SK-N-SH (cell line): ENCODE measurements at regions not wholly inside any gene's neighbourhood (a gene's known extent, or its start where the extent isn't known, plus 50 kb on each side); places are given as distances from the start of the nearest gene placed in this dataset.

Source experiments
- CTCF ChIA-PET: fragments of 300-600, 350-600 bp; formaldehyde crosslinking; extraction: SDS; loops from one replicate; lab custom pipeline; 2021; lab: Yijun Ruan, JAX
- POLR2A ChIA-PET: fragments of 350-600 bp; sonication (Branson Sonifier 250); formaldehyde crosslinking; extraction: SDS; loops from one replicate; lab custom pipeline; 2020; ENCODE audit warnings: antibody characterized with exemption, inconsistent platforms; lab: Yijun Ruan, JAX
- DNase-seq: peaks from one replicate; pipeline ENCODE4 v3.0.0; 2012
- H2AFZ ChIP-seq: fragments of 200-600 bp; sonication (generic); 2 replicates; pipeline ENCODE4 v1.8.1; 2016; ENCODE audit warnings: antibody characterized with exemption, mild to moderate bottlenecking, low read depth
- H3F3A ChIP-seq: fragments of 200-600 bp; sonication (generic); replicated peaks from 2 replicates; pipeline ENCODE3; 2016; ENCODE audit warnings: antibody characterized with exemption, mild to moderate bottlenecking; ENCODE audit not compliant: insufficient read depth
- H3K27ac ChIP-seq, 2 experiments: fragments of 200-500 bp in 1 of 2; fragments of 200-600 bp in 1 of 2; sonication (Bioruptor generic) in 1 of 2; sonication (generic), shearing (Covaris generic) in 1 of 2; 2 replicates each; pipeline versions ENCODE4 v1.5.1 to v1.6.1; 2014 to 2016; ENCODE audit warnings: low read depth in 2 of 2, inconsistent platforms in 1 of 2, low read length in 1 of 2, mild to moderate bottlenecking in 1 of 2, mixed read lengths in 1 of 2
- H3K27me3 ChIP-seq: fragments of 200-600 bp; sonication (generic), shearing (Covaris generic); 2 replicates; pipeline ENCODE4 v1.6.1; 2016; ENCODE audit warnings: mixed run types; ENCODE audit not compliant: insufficient read depth
- H3K36me3 ChIP-seq, 2 experiments: fragments of 200-500 bp in 1 of 2; fragments of 200-600 bp in 1 of 2; sonication (Bioruptor generic) in 1 of 2; sonication (generic) in 1 of 2; replicated peaks in 1 of 2; 2 replicates each; pipeline versions ENCODE3 to v1.5.1; 2014 to 2016; ENCODE audit warnings: low read length in 1 of 2, mild to moderate bottlenecking in 1 of 2; ENCODE audit not compliant: insufficient read depth in 2 of 2, control insufficient read depth in 1 of 2
- H3K4me1 ChIP-seq, 2 experiments: fragments of 200-500 bp in 1 of 2; fragments of 200-600 bp in 1 of 2; sonication (Bioruptor generic) in 1 of 2; sonication (generic), shearing (Covaris generic) in 1 of 2; 2 replicates each; pipeline versions ENCODE4 v1.5.1 to v1.6.1; 2014 to 2016; ENCODE audit warnings: low read depth in 1 of 2, low read length in 1 of 2, mixed run types in 1 of 2; ENCODE audit not compliant: insufficient read depth in 2 of 2, control insufficient read depth in 1 of 2
- H3K4me2 ChIP-seq: fragments of 200-600 bp; sonication (generic), shearing (Covaris generic); 2 replicates; pipeline ENCODE4 v1.6.1; 2017; ENCODE audit warnings: mixed run types
- H3K4me3 ChIP-seq, 2 experiments: fragments of 200-500 bp in 1 of 2; fragments of 200-600 bp in 1 of 2; sonication (Bioruptor generic) in 1 of 2; sonication (generic), shearing (Covaris generic) in 1 of 2; 2 replicates each; pipeline versions ENCODE4 v1.5.1 to v1.8.1; 2014 to 2016; ENCODE audit warnings: low read depth in 2 of 2, inconsistent platforms in 1 of 2, low read length in 1 of 2, mild to moderate bottlenecking in 1 of 2, mixed read lengths in 1 of 2, moderate library complexity in 1 of 2
- H3K79me2 ChIP-seq: fragments of 200-600 bp; sonication (generic); 2 replicates; pipeline ENCODE4 v1.8.1; 2017; ENCODE audit warnings: mild to moderate bottlenecking; ENCODE audit not compliant: insufficient read depth
- H3K9ac ChIP-seq: fragments of 200-600 bp; sonication (generic); 2 replicates; pipeline ENCODE4 v1.6.1; 2017; ENCODE audit warnings: mixed run types
- H3K9me2 ChIP-seq: fragments of 200-600 bp; sonication (generic); 2 replicates; pipeline ENCODE4 v1.6.1; 2017; ENCODE audit warnings: mixed run types
- H3K9me3 ChIP-seq: fragments of 200-600 bp; sonication (generic); 2 replicates; pipeline ENCODE4 v1.6.1; 2017; ENCODE audit warnings: mixed run types, mild to moderate bottlenecking, moderate library complexity
- H4K20me1 ChIP-seq: fragments of 200-600 bp; sonication (generic); 2 replicates; pipeline ENCODE4 v1.6.1; 2017; ENCODE audit warnings: mild to moderate bottlenecking, mixed run types; ENCODE audit not compliant: insufficient read depth
- ELF1 ChIP-seq: IDR thresholded peaks from 2 replicates; pipeline ENCODE4 v1.4.0; 2012
- EP300 ChIP-seq, 2 experiments: IDR thresholded peaks; 2 replicates each; pipeline versions ENCODE4 v1.4.0 to v1.6.1; 2012; ENCODE audit warnings: borderline replicate concordance in 1 of 2, low read depth in 1 of 2, low read length in 1 of 2
- FOSL2 ChIP-seq: IDR thresholded peaks from 2 replicates; pipeline ENCODE4 v1.4.0; 2012; ENCODE audit warnings: low read depth, mild to moderate bottlenecking, moderate library complexity, borderline replicate concordance
- FOXJ3 ChIP-seq: sonication (generic); formaldehyde crosslinking; IDR thresholded peaks from 2 replicates; pipeline ENCODE4 v1.5.1; 2020; ENCODE audit warnings: mild to moderate bottlenecking, missing genetic modification reagents
- FOXM1 ChIP-seq: IDR thresholded peaks from 2 replicates; pipeline ENCODE4 v1.4.0; 2012; ENCODE audit warnings: low read depth, mild to moderate bottlenecking
- GABPA ChIP-seq: IDR thresholded peaks from 2 replicates; pipeline ENCODE4 v1.4.0; 2012; ENCODE audit warnings: low read depth, mild to moderate bottlenecking
- MEF2A ChIP-seq: IDR thresholded peaks from 2 replicates; pipeline ENCODE4 v1.4.0; 2012; ENCODE audit warnings: low read depth, borderline replicate concordance
- MXI1 ChIP-seq: IDR thresholded peaks from 2 replicates; pipeline ENCODE4 v1.6.1; 2012; ENCODE audit warnings: mild to moderate bottlenecking, low read depth, low read length, improper control_type of control experiment
- NFIC ChIP-seq: IDR thresholded peaks from 2 replicates; pipeline ENCODE4 v1.4.0; 2012; ENCODE audit warnings: borderline replicate concordance
- NRF1 ChIP-seq: IDR thresholded peaks from 2 replicates; pipeline ENCODE4 v1.6.1; 2012; ENCODE audit warnings: low read depth, mild to moderate bottlenecking, low read length
- RAD21 ChIP-seq: IDR thresholded peaks from 2 replicates; pipeline ENCODE4 v1.6.1; 2012; ENCODE audit warnings: mild to moderate bottlenecking, low read length
- RFX5 ChIP-seq: IDR thresholded peaks from 2 replicates; pipeline ENCODE4 v1.6.1; 2012; ENCODE audit warnings: mild to moderate bottlenecking, improper control_type of control experiment, low read length
- RXRA ChIP-seq: IDR thresholded peaks from 2 replicates; pipeline ENCODE4 v1.4.0; 2012; ENCODE audit warnings: low read depth, mild to moderate bottlenecking, borderline replicate concordance
- SIN3A ChIP-seq: IDR thresholded peaks from 2 replicates; pipeline ENCODE4 v1.6.1; 2012; ENCODE audit warnings: low read depth, mild to moderate bottlenecking, low read length, moderate library complexity, borderline replicate concordance
- SMC3 ChIP-seq: IDR thresholded peaks from 2 replicates; pipeline ENCODE4 v1.6.1; 2012; ENCODE audit warnings: low read depth, low read length, improper control_type of control experiment
- TEAD4 ChIP-seq: IDR thresholded peaks from 2 replicates; pipeline ENCODE4 v1.4.0; 2012; ENCODE audit warnings: mild to moderate bottlenecking, borderline replicate concordance; ENCODE audit not compliant: insufficient read depth
- TF ChIP-seq, protein P1 (sequence below): fragments of 150-350 bp; IDR thresholded peaks from 2 replicates; pipeline ENCODE4 v1.6.1; 2016; ENCODE audit warnings: mild to moderate bottlenecking, low read depth, low read length
- TF ChIP-seq, protein P2 (sequence below): IDR thresholded peaks from 2 replicates; pipeline ENCODE4 v1.4.0; 2012; ENCODE audit warnings: low read depth
- TF ChIP-seq, protein P3 (sequence below): IDR thresholded peaks from 2 replicates; pipeline ENCODE4 v1.4.0; 2012; ENCODE audit warnings: low read depth, borderline replicate concordance
- TF ChIP-seq, protein P4 (sequence below): IDR thresholded peaks from 2 replicates; pipeline ENCODE4; 2012
- TF ChIP-seq, protein P5 (sequence below): fragments of 150-350 bp; IDR thresholded peaks from 2 replicates; pipeline ENCODE4 v1.6.1; 2017; ENCODE audit warnings: antibody characterized with exemption, low read length, low read depth, borderline replicate concordance
- TF ChIP-seq, protein P6 (sequence below): IDR thresholded peaks from 2 replicates; pipeline ENCODE4 v1.4.0; 2012; ENCODE audit warnings: low read depth, borderline replicate concordance
- TF ChIP-seq, protein P7 (sequence below): fragments of 200-600 bp; sonication (generic); IDR thresholded peaks from 2 replicates; pipeline ENCODE4 v1.6.1; 2017; ENCODE audit warnings: antibody characterized with exemption, mild to moderate bottlenecking, moderate library complexity

DNA sequence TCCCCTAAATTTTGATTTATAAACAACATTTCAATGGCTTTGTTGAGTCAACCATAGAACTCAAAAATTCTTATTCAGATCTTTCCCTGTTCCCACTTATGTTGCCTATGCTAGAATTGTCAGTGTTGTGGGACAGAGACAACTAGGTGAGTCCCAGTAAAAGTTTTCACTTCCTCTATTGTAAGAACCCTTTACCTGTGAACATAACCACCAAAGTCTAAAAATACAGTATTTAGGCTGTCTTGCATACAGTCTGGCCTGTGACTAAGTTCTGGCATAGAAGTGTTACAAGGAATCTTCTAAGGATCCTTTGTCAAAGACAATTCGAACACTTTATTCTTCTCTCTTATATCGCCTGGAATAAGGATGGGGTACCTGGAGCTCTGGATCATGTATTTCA lies 1047.9 kb upstream of the NCAM2 start (continued):
- TF ChIP-seq, protein P1, sequence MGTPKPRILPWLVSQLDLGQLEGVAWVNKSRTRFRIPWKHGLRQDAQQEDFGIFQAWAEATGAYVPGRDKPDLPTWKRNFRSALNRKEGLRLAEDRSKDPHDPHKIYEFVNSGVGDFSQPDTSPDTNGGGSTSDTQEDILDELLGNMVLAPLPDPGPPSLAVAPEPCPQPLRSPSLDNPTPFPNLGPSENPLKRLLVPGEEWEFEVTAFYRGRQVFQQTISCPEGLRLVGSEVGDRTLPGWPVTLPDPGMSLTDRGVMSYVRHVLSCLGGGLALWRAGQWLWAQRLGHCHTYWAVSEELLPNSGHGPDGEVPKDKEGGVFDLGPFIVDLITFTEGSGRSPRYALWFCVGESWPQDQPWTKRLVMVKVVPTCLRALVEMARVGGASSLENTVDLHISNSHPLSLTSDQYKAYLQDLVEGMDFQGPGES = no peak
- TF ChIP-seq TEAD4 (no peak), FOSL2 (no peak), FOXJ3 (CRISPR knock-in tag) (no peak), MEF2A (no peak), FOXM1 (no peak)
- TF ChIP-seq, protein P2, sequence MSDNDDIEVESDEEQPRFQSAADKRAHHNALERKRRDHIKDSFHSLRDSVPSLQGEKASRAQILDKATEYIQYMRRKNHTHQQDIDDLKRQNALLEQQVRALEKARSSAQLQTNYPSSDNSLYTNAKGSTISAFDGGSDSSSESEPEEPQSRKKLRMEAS = no peak

DNA sequence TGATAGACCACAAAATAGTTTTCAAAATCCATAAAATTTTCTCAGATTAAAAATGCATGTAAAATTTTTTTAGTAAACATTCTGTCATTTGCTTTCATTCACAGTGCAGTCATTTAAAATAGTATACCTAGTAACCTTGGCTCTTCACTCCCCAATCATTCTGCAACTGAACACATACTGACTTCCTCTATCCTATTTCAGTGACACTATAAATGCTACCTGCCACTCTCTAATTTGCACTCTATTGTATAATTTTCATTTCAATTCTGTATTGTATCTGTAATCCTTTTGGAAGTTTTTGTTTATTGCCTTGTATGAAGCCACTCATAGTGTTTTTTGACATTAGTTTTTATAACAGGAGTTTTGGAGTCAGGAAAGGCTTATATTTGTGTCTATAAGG lies 1029.1 kb upstream of the NCAM2 start:
- TF ChIP-seq SIN3A (no peak), MXI1 (no peak), EP300 (IDR thresholded peaks at IDR 0.05; ENCODE audit: borderline replicate concordance in 1 of 2, low read depth in 1 of 2, low read length in 1 of 2) (no peak), NRF1 (no peak), FOXM1 (no peak), SMC3 (no peak), TEAD4 (no peak), RAD21 (no peak), RXRA (no peak), ELF1 (no peak), RFX5 (no peak), GABPA (no peak), NFIC (no peak)
- TF ChIP-seq, protein P3, sequence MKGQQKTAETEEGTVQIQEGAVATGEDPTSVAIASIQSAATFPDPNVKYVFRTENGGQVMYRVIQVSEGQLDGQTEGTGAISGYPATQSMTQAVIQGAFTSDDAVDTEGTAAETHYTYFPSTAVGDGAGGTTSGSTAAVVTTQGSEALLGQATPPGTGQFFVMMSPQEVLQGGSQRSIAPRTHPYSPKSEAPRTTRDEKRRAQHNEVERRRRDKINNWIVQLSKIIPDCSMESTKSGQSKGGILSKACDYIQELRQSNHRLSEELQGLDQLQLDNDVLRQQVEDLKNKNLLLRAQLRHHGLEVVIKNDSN = no peak
- TF ChIP-seq, protein P4, sequence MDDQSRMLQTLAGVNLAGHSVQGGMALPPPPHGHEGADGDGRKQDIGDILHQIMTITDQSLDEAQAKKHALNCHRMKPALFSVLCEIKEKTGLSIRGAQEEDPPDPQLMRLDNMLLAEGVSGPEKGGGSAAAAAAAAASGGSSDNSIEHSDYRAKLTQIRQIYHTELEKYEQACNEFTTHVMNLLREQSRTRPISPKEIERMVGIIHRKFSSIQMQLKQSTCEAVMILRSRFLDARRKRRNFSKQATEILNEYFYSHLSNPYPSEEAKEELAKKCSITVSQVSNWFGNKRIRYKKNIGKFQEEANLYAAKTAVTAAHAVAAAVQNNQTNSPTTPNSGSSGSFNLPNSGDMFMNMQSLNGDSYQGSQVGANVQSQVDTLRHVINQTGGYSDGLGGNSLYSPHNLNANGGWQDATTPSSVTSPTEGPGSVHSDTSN = no peak
- TF ChIP-seq, protein P5, sequence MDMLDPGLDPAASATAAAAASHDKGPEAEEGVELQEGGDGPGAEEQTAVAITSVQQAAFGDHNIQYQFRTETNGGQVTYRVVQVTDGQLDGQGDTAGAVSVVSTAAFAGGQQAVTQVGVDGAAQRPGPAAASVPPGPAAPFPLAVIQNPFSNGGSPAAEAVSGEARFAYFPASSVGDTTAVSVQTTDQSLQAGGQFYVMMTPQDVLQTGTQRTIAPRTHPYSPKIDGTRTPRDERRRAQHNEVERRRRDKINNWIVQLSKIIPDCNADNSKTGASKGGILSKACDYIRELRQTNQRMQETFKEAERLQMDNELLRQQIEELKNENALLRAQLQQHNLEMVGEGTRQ = no peak
- TF ChIP-seq, protein P6, sequence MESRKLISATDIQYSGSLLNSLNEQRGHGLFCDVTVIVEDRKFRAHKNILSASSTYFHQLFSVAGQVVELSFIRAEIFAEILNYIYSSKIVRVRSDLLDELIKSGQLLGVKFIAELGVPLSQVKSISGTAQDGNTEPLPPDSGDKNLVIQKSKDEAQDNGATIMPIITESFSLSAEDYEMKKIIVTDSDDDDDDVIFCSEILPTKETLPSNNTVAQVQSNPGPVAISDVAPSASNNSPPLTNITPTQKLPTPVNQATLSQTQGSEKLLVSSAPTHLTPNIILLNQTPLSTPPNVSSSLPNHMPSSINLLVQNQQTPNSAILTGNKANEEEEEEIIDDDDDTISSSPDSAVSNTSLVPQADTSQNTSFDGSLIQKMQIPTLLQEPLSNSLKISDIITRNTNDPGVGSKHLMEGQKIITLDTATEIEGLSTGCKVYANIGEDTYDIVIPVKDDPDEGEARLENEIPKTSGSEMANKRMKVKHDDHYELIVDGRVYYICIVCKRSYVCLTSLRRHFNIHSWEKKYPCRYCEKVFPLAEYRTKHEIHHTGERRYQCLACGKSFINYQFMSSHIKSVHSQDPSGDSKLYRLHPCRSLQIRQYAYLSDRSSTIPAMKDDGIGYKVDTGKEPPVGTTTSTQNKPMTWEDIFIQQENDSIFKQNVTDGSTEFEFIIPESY = no peak
- TF ChIP-seq, protein P7, sequence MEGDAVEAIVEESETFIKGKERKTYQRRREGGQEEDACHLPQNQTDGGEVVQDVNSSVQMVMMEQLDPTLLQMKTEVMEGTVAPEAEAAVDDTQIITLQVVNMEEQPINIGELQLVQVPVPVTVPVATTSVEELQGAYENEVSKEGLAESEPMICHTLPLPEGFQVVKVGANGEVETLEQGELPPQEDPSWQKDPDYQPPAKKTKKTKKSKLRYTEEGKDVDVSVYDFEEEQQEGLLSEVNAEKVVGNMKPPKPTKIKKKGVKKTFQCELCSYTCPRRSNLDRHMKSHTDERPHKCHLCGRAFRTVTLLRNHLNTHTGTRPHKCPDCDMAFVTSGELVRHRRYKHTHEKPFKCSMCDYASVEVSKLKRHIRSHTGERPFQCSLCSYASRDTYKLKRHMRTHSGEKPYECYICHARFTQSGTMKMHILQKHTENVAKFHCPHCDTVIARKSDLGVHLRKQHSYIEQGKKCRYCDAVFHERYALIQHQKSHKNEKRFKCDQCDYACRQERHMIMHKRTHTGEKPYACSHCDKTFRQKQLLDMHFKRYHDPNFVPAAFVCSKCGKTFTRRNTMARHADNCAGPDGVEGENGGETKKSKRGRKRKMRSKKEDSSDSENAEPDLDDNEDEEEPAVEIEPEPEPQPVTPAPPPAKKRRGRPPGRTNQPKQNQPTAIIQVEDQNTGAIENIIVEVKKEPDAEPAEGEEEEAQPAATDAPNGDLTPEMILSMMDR = no peak
- Histone ChIP-seq H3K4me1 (no peaks in the 10 kb centered on the region), H3K9ac (no peak overlapping the region), H3K36me3 (no peaks in the 10 kb centered on the region), H3F3A (no peaks in the 10 kb centered on the region), H3K9me2 (no peaks in the 10 kb centered on the region), H3K4me3 (no peak overlapping the region), H4K20me1 (no peaks in the 10 kb centered on the region), H3K79me2 (no peaks in the 10 kb centered on the region), H2AFZ (no peak overlapping the region), H3K9me3 (peaks cover 6% of the 10 kb centered on the region), H3K27me3 (no peaks in the 10 kb centered on the region), H3K27ac (no peak overlapping the region), H3K4me2 (no peak overlapping the region)
- no peak for DNase-seq
- CTCF ChIA-PET = no interaction called here
- POLR2A ChIA-PET = no interaction called here
